ENCODE measurements at regions not wholly inside any gene's neighbourhood (a gene's known extent, or its start where the extent isn't known, plus 50 kb on each side); places are given as distances from the start of the nearest gene placed in this dataset.

DNA sequence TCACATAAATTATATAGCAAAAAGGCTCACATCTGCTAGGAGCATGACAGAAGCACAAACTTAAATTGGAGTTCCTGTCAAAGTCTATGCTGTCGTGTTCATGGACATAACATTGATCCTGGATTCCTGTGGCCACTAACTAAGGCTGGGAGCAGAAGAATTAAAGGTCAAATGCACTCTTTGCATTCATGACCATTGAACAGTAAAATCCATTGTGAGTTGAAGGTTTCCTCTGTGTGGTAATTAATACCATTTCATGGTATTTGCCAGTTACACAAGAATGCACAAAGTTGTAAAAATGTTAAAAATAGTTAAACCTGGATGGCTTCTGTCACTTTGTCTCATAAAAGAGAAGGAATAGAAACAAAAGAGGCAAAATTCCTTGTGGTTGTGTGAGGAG, 242.6 kb downstream of the NPR3 start:
- in situ Hi-C loops (cut with MboI) (no loop called here), intact Hi-C loops (cut with micrococcal nuclease) (no loop called here)
- H3K4me3 ChIP-seq, result no peak overlapping the region
- no peaks in the 10 kb centered on the region for H3K9me1 ChIP-seq (ENCODE audit: control insufficient read depth, insufficient read depth, low read length)
- ChIA-PET CTCF (ENCODE audit: low intra/inter-chr PET ratio) (no interaction called here), POLR2A (no interaction called here)
- no peaks in the 10 kb centered on the region for H3K79me2 ChIP-seq (ENCODE audit: control insufficient read depth, insufficient read depth, low read length)
- no peak for DNase-seq (ENCODE audit: extremely low read depth in 1 of 4, low spot score in 3 of 4)
- H4K20me1 ChIP-seq (replicated peaks; ENCODE audit: control insufficient read depth, insufficient read depth, low read length), result no peaks in the 10 kb centered on the region
- no peak overlapping the region for H3K9ac ChIP-seq (ENCODE audit: insufficient read depth in 1 of 2, low read depth in 2 of 2, low read length in 2 of 2)
- no peak for ATAC-seq
- H3K36me3 ChIP-seq (ENCODE audit: control insufficient read depth, insufficient read depth, low read length), result no peaks in the 10 kb centered on the region
- no peaks in the 10 kb centered on the region for H3K9me3 ChIP-seq (replicated peaks; ENCODE audit: control insufficient read depth, insufficient read depth, low read depth, low read length)
- no TSS peak for BruUV-seq (replicated peaks)
- no peak overlapping the region for H2AFZ ChIP-seq (ENCODE audit: low read depth, low read length)
- FAIRE-seq, result no peak
- H3K27me3 ChIP-seq (ENCODE audit: control insufficient read depth in 2 of 2, insufficient read depth in 2 of 2, low read length in 2 of 2), result no peaks in the 10 kb centered on the region
- H3K4me2 ChIP-seq (ENCODE audit: insufficient read depth, low read length), result no peak overlapping the region
- TF ChIP-seq SMARCB1 (IDR thresholded peaks at IDR 0.05; ENCODE audit: insufficient read length, low read depth), result no peak
- no peak for TF ChIP-seq PTTG1 (tag; IDR thresholded peaks at IDR 0.05; ENCODE audit: low read depth)
- TF ChIP-seq TCF15 (CRISPR knock-in tag; IDR thresholded peaks at IDR 0.05), result no peak
- TF ChIP-seq SAFB2 (IDR thresholded peaks at IDR 0.05; ENCODE audit: borderline replicate concordance, low read depth, low read length, severe bottlenecking), result no peak
- no peak for TF ChIP-seq MTA3 (IDR thresholded peaks at IDR 0.05; ENCODE audit: borderline replicate concordance)
- no peaks in the 10 kb centered on the region for H3K4me1 ChIP-seq (replicated peaks in 1 of 2; ENCODE audit: control insufficient read depth in 2 of 2, insufficient read depth in 2 of 2, low read length in 2 of 2)
- 0% methylated on average over 1 of the region's 1 CpG for WGBS (ENCODE audit: insufficient coverage, low coverage, missing lambda C conversion rate)
- H3K27ac ChIP-seq (ENCODE audit: extremely low read depth, low read depth, low read length), result no peak overlapping the region

DNA sequence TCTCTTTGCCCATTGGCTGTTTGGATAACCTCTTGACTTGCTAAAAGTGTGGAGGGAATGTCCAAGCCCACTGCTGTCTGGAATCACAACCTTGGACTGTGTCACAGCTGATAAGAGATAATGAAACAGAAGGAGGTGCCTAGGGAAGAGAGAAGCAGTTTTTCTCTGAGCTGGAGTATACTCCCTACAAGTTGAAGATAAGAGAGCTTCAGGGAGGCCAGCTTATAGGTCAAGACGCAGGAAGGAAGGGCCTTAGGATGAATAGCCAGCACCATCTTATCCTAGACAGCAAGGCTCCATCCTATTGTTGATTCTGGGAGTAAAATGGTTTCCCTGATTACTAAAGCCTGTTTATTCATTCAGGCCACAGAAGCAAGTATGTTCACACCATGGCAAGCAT, 244.7 kb downstream of the NPR3 start:
- no peaks in the 10 kb centered on the region for H3K9me3 ChIP-seq (replicated peaks; ENCODE audit: control insufficient read depth, insufficient read depth, low read depth, low read length)
- in situ Hi-C loops (cut with MboI), result no loop called here
- no peak for FAIRE-seq
- H3K9ac ChIP-seq (ENCODE audit: insufficient read depth in 1 of 2, low read depth in 2 of 2, low read length in 2 of 2), result no peak overlapping the region
- no peaks in the 10 kb centered on the region for H3K9me1 ChIP-seq (ENCODE audit: control insufficient read depth, insufficient read depth, low read length)
- POLR2A ChIA-PET, result interaction anchor here (0.7 kb wide), 1 partner anchor 359 kb away, joined by 3 read pairs; no protein-coding TSS in a partner anchor
- H3K4me1 ChIP-seq (replicated peaks in 1 of 2; ENCODE audit: control insufficient read depth in 2 of 2, insufficient read depth in 2 of 2, low read length in 2 of 2), result no peaks in the 10 kb centered on the region
- no peaks in the 10 kb centered on the region for H4K20me1 ChIP-seq (replicated peaks; ENCODE audit: control insufficient read depth, insufficient read depth, low read length)
- DNase-seq (ENCODE audit: extremely low read depth in 1 of 4, low spot score in 3 of 4), result no peak
- H3K4me2 ChIP-seq (ENCODE audit: insufficient read depth, low read length), result no peak overlapping the region
- TF ChIP-seq CC2D1A (IDR thresholded peaks at IDR 0.05) (no peak), NFE2 (IDR thresholded peaks at IDR 0.05; ENCODE audit: low read depth) (no peak), RBM22 (IDR thresholded peaks at IDR 0.05; ENCODE audit: low read depth, low read length, poor library complexity, severe bottlenecking) (no peak)
- no peak overlapping the region for H2AFZ ChIP-seq (ENCODE audit: low read depth, low read length)
- CTCF ChIA-PET (ENCODE audit: low intra/inter-chr PET ratio), result no interaction called here
- H3K4me3 ChIP-seq, result no peak overlapping the region
- no peaks in the 10 kb centered on the region for H3K79me2 ChIP-seq (ENCODE audit: control insufficient read depth, insufficient read depth, low read length)
- WGBS (ENCODE audit: insufficient coverage, low coverage, missing lambda C conversion rate), result 13% methylated on average over 1 of the region's 1 CpG
- intact Hi-C loops (cut with micrococcal nuclease), result no loop called here
- H3K36me3 ChIP-seq (ENCODE audit: control insufficient read depth, insufficient read depth, low read length), result no peaks in the 10 kb centered on the region
- H3K27ac ChIP-seq (ENCODE audit: extremely low read depth, low read depth, low read length), result no peak overlapping the region
- H3K27me3 ChIP-seq (ENCODE audit: control insufficient read depth in 2 of 2, insufficient read depth in 2 of 2, low read length in 2 of 2), result no peaks in the 10 kb centered on the region
- ATAC-seq, result no peak
- no TSS peak for BruUV-seq (replicated peaks)
